HepG2 (cell line): ENCODE measurements at regions not wholly inside any gene's neighbourhood (a gene's known extent, or its start where the extent isn't known, plus 50 kb on each side); places are given as distances from the start of the nearest gene placed in this dataset.
A peak's percentile ranks its signal among the peaks of the same experiment; 100 is the strongest.

ENCODE experiments used
- BCL6 ChIP-seq: IDR thresholded peaks from 2 replicates; pipeline ENCODE4 v1.6.1; 2016; ENCODE audit warnings: missing genetic modification reagents, missing compliant biosample characterization
- EP300 ChIP-seq, 3 experiments: sonication (generic) in 1 of 3; formaldehyde crosslinking in 1 of 3; IDR thresholded peaks; 2 replicates each; pipeline versions ENCODE4 v1.5.1 to v1.6.1; 2011 to 2020; ENCODE audit warnings: low read depth in 2 of 3, low read length in 2 of 3, borderline replicate concordance in 1 of 3, improper control_type of control experiment in 1 of 3, mild to moderate bottlenecking in 1 of 3, missing genetic modification reagents in 1 of 3, moderate library complexity in 1 of 3
- EZH2 ChIP-seq: conservative IDR thresholded peaks from 2 replicates; pipeline ENCODE4 v1.6.1; 2012; ENCODE audit warnings: mild to moderate bottlenecking, low read depth, low read length, moderate library complexity
- KMT2A ChIP-seq: sonication (generic); formaldehyde crosslinking; IDR thresholded peaks from 2 replicates; pipeline ENCODE4 v1.4.0; 2020; ENCODE audit warnings: missing genetic modification reagents
- NFRKB ChIP-seq: fragments of 450-650 bp; IDR thresholded peaks from 2 replicates; pipeline ENCODE4 v1.6.1; 2017
- SIX1 ChIP-seq: sonication (generic); formaldehyde crosslinking; IDR thresholded peaks from 2 replicates; pipeline ENCODE4 v1.4.0; 2020; ENCODE audit warnings: missing genetic modification reagents, borderline replicate concordance
- STAT5B ChIP-seq: sonication (generic); formaldehyde crosslinking; IDR thresholded peaks from 2 replicates; pipeline ENCODE4 v1.4.0; 2020; ENCODE audit warnings: missing genetic modification reagents
- SYNCRIP ChIP-seq: fragments of 200-400 bp; formaldehyde crosslinking; IDR thresholded peaks from 2 replicates; pipeline ENCODE4 v1.6.1; 2018; ENCODE audit warnings: mild to moderate bottlenecking, low read depth, low read length; ENCODE audit not compliant: insufficient read depth
- ZFP1 ChIP-seq: IDR thresholded peaks from 2 replicates; pipeline ENCODE4 v1.6.1; 2016
- ZKSCAN8 ChIP-seq: IDR thresholded peaks from 2 replicates; pipeline ENCODE4 v1.6.1; 2016; ENCODE audit warnings: borderline replicate concordance, missing genetic modification reagents, missing compliant biosample characterization
- ZNF205 ChIP-seq: IDR thresholded peaks from 2 replicates; pipeline ENCODE4 v1.6.1; 2018; ENCODE audit warnings: missing biosample characterization, missing genetic modification reagents
- ZNF337 ChIP-seq: sonication (generic); formaldehyde crosslinking; IDR thresholded peaks from 2 replicates; pipeline ENCODE4 v1.5.1; 2020; ENCODE audit warnings: missing genetic modification reagents, low read depth, mild to moderate bottlenecking, borderline replicate concordance
- ZNF354B ChIP-seq: sonication (generic); formaldehyde crosslinking; IDR thresholded peaks from 2 replicates; pipeline ENCODE4 v1.8.0; 2022; ENCODE audit warnings: mild to moderate bottlenecking, missing genetic modification reagents
- ZNF383 ChIP-seq: sonication (generic); formaldehyde crosslinking; IDR thresholded peaks from 2 replicates; pipeline ENCODE4 v1.4.0; 2020; ENCODE audit warnings: missing genetic modification reagents, mild to moderate bottlenecking, borderline replicate concordance
- ZNF558 ChIP-seq: sonication (generic); formaldehyde crosslinking; IDR thresholded peaks from 2 replicates; pipeline ENCODE4 v1.9.0; 2022; ENCODE audit warnings: mild to moderate bottlenecking, missing genetic modification reagents, borderline replicate concordance
- ZNF567 ChIP-seq: sonication (generic); formaldehyde crosslinking; IDR thresholded peaks from 2 replicates; pipeline ENCODE4 v1.8.1; 2023; ENCODE audit warnings: mild to moderate bottlenecking, missing genetic modification reagents, borderline replicate concordance
- ZNF770 ChIP-seq: sonication (generic); formaldehyde crosslinking; IDR thresholded peaks from 2 replicates; pipeline ENCODE4 v1.5.0; 2020; ENCODE audit warnings: mild to moderate bottlenecking, missing genetic modification reagents
- TF ChIP-seq, protein P1 (sequence below): IDR thresholded peaks from 2 replicates; pipeline ENCODE4 v1.6.1; 2018; ENCODE audit warnings: missing genetic modification reagents, mild to moderate bottlenecking, missing compliant biosample characterization
- TF ChIP-seq, protein P2 (sequence below): sonication (generic); formaldehyde crosslinking; IDR thresholded peaks from 2 replicates; pipeline ENCODE4 v1.9.0; 2021; ENCODE audit warnings: missing genetic modification reagents, mild to moderate bottlenecking, borderline replicate concordance
- TF ChIP-seq, protein P3 (sequence below): sonication (generic); formaldehyde crosslinking; IDR thresholded peaks from 2 replicates; pipeline ENCODE4 v1.9.0; 2022; ENCODE audit warnings: low read depth, missing genetic modification reagents

- TF ChIP-seq ZNF354B (CRISPR knock-in tag) (no peak), SIX1 (CRISPR knock-in tag) (peak; percentile 89; the same call in 1 of the 2 replicates), ZNF205 (CRISPR knock-in tag) (peak; percentile 82; the same call in 1 of the 2 replicates), ZFP1 (CRISPR knock-in tag) (peak; percentile 75; the same call in 1 of the 2 replicates), ZNF567 (CRISPR knock-in tag) (no peak), SYNCRIP (no peak), ZKSCAN8 (peak; percentile 76; the same call in 1 of the 2 replicates), ZNF558 (no peak), KMT2A (CRISPR knock-in tag) (no peak), ZNF770 (CRISPR knock-in tag) (peak; percentile 37; the same call in 1 of the 2 replicates), NFRKB (no peak), BCL6 (peak; percentile 97), ZNF383 (CRISPR knock-in tag) (peak; percentile 41; the same call in 1 of the 2 replicates), EZH2 (no peak), EP300 (IDR thresholded peaks at IDR 0.05; ENCODE audit: low read depth in 2 of 2, low read length in 2 of 2) (peak; percentile 97 to 100), EP300 (CRISPR knock-in tag; IDR thresholded peaks at IDR 0.05; ENCODE audit: borderline replicate concordance) (peak; percentile 99), ZNF337 (CRISPR knock-in tag) (peak; percentile 67; the same call in 1 of the 2 replicates), STAT5B (CRISPR knock-in tag) (peak; percentile 80; the same call in 1 of the 2 replicates)
- TF ChIP-seq, protein P1, sequence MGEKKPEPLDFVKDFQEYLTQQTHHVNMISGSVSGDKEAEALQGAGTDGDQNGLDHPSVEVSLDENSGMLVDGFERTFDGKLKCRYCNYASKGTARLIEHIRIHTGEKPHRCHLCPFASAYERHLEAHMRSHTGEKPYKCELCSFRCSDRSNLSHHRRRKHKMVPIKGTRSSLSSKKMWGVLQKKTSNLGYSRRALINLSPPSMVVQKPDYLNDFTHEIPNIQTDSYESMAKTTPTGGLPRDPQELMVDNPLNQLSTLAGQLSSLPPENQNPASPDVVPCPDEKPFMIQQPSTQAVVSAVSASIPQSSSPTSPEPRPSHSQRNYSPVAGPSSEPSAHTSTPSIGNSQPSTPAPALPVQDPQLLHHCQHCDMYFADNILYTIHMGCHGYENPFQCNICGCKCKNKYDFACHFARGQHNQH: peak; percentile 89
- TF ChIP-seq, protein P2, sequence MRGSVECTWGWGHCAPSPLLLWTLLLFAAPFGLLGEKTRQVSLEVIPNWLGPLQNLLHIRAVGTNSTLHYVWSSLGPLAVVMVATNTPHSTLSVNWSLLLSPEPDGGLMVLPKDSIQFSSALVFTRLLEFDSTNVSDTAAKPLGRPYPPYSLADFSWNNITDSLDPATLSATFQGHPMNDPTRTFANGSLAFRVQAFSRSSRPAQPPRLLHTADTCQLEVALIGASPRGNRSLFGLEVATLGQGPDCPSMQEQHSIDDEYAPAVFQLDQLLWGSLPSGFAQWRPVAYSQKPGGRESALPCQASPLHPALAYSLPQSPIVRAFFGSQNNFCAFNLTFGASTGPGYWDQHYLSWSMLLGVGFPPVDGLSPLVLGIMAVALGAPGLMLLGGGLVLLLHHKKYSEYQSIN (CRISPR knock-in tag): no peak
- TF ChIP-seq, protein P3, sequence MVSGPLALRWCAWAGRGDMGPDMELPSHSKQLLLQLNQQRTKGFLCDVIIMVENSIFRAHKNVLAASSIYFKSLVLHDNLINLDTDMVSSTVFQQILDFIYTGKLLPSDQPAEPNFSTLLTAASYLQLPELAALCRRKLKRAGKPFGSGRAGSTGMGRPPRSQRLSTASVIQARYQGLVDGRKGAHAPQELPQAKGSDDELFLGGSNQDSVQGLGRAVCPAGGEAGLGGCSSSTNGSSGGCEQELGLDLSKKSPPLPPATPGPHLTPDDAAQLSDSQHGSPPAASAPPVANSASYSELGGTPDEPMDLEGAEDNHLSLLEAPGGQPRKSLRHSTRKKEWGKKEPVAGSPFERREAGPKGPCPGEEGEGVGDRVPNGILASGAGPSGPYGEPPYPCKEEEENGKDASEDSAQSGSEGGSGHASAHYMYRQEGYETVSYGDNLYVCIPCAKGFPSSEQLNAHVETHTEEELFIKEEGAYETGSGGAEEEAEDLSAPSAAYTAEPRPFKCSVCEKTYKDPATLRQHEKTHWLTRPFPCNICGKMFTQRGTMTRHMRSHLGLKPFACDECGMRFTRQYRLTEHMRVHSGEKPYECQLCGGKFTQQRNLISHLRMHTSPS (CRISPR knock-in tag): peak; percentile 76; the same call in 1 of the 2 replicates
These were observed 504.9 kb upstream of the MARCKS start (continued) for GRCh38 chr6:113352029-113352801.
